ENCODE measurements at regions not wholly inside any gene's neighbourhood (a gene's known extent, or its start where the extent isn't known, plus 50 kb on each side); places are given as distances from the start of the nearest gene placed in this dataset.

DNA sequence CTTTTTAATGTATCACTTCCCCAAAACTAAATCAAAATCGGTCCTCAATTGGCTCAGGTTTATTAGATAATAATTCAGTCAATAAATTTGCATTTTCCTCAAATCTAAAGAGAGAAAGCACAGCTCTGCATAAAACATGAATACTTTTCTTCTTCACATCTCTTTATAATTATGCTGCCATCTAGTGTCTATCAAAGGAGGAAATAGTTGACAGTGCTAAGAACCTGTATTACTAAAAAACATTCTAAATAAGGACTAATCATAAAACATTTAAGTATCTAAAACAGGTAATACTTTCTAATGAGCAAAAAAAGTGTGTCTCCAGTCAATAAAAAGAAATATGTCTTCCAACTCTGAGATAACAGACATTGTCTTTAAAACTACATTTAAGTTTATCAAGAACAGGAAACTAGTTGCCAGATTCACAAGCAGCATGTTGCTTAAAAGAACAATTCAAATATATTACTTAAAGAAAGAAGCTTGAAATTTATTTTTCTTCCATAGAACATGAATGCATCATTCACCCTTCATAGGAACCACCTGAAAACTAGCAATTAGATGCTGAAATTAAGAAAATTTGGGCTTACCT, 56.5 kb upstream of the DST start:
- Histone ChIP-seq H3K4me1 (ENCODE audit: insufficient read depth, low read length, poor library complexity, severe bottlenecking) (no peaks in the 10 kb centered on the region), H3K4me3 (ENCODE audit: low read depth, low read length, poor library complexity, severe bottlenecking) (no peak overlapping the region), H3K9me2 (ENCODE audit: insufficient read depth, low read length) (no peaks in the 10 kb centered on the region), H4K20me1 (ENCODE audit: insufficient read depth, low read length) (no peaks in the 10 kb centered on the region), H3K79me2 (ENCODE audit: insufficient read depth, low read depth, low read length) (no peaks in the 10 kb centered on the region), H3K9me3 (ENCODE audit: low read length) (no peaks in the 10 kb centered on the region), H3K27ac (ENCODE audit: low read depth, low read length, poor library complexity, severe bottlenecking) (no peak overlapping the region), H3K36me3 (ENCODE audit: insufficient read depth, low read length) (no peaks in the 10 kb centered on the region), H2AFZ (ENCODE audit: low read length) (no peak overlapping the region), H3K4me2 (ENCODE audit: low read length) (no peak overlapping the region)
- DNase-seq (ENCODE audit: low spot score), result peak; percentile 6
- ChIA-PET POLR2A (interaction anchor here (0.7 kb wide), 1 partner anchor 331 kb away, joined by 3 read pairs; no protein-coding TSS in a partner anchor), CTCF (ENCODE audit: unreplicated experiment) (no interaction called here)
- no TSS peak for BruUV-seq (replicated peaks)
- intact Hi-C loops (cut with micrococcal nuclease; ENCODE audit: unreplicated experiment), result no loop called here
- no peak for TF ChIP-seq EZH2phosphoT487 (IDR thresholded peaks at IDR 0.05; ENCODE audit: borderline replicate concordance, low read depth, low read length)
- TF ChIP-seq, protein P1, sequence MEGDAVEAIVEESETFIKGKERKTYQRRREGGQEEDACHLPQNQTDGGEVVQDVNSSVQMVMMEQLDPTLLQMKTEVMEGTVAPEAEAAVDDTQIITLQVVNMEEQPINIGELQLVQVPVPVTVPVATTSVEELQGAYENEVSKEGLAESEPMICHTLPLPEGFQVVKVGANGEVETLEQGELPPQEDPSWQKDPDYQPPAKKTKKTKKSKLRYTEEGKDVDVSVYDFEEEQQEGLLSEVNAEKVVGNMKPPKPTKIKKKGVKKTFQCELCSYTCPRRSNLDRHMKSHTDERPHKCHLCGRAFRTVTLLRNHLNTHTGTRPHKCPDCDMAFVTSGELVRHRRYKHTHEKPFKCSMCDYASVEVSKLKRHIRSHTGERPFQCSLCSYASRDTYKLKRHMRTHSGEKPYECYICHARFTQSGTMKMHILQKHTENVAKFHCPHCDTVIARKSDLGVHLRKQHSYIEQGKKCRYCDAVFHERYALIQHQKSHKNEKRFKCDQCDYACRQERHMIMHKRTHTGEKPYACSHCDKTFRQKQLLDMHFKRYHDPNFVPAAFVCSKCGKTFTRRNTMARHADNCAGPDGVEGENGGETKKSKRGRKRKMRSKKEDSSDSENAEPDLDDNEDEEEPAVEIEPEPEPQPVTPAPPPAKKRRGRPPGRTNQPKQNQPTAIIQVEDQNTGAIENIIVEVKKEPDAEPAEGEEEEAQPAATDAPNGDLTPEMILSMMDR (conservative IDR thresholded peaks at IDR 0.05; ENCODE audit: low read length), result peak; percentile 84

DNA sequence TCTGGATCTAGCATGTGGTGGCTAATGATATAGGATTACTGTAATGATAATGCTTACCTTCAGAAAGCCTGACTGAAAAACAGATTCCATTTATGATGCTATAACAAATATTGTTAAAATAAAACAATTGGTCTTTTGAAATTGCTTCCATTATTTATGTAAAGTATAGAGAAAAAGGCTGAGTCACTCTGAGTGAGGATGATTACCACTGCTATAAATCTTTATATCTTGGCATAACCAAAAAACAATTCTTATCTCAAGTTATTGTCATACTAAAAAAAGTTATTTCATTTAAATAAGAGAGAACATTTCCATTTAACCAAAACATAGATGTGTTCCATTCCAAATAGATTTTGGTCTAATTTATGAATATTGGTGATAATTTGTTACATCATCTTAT, 53.0 kb upstream of the DST start:
- BruUV-seq (replicated peaks), result no TSS peak
- CTCF ChIA-PET (ENCODE audit: unreplicated experiment), result no interaction called here
- no peaks in the 10 kb centered on the region for H3K36me3 ChIP-seq (ENCODE audit: insufficient read depth, low read length)

DNA sequence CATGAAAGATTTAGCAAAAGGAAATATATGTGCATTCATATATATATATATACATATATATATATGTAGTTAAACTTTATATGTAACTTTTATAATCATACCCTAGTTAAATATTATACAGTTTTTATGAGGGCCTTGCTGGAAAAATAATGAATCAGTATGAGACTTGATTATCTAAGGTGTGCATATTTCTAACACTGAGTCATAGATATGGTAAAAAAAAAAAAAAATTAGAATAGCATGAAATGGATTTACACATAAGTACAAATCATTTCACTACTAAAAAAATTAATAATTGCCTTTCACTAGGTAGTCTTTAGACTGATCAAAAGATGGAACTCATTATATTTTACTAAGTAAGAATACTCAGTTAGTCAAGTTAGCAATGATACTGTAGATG, 51.3 kb upstream of the DST start:
- intact Hi-C loops (cut with micrococcal nuclease; ENCODE audit: unreplicated experiment), result no loop called here
- DNase-seq (ENCODE audit: low spot score), result no peak
- Histone ChIP-seq H4K20me1 (ENCODE audit: insufficient read depth, low read length) (no peaks in the 10 kb centered on the region), H3K4me2 (ENCODE audit: low read length) (no peak overlapping the region), H3K79me2 (ENCODE audit: insufficient read depth, low read depth, low read length) (no peaks in the 10 kb centered on the region), H3K27ac (ENCODE audit: low read depth, low read length, poor library complexity, severe bottlenecking) (no peak overlapping the region), H3K4me3 (ENCODE audit: low read depth, low read length, poor library complexity, severe bottlenecking) (no peak overlapping the region), H3K4me1 (ENCODE audit: insufficient read depth, low read length, poor library complexity, severe bottlenecking) (no peaks in the 10 kb centered on the region), H3K36me3 (ENCODE audit: insufficient read depth, low read length) (no peaks in the 10 kb centered on the region), H2AFZ (ENCODE audit: low read length) (no peak overlapping the region), H3K9me3 (ENCODE audit: low read length) (no peaks in the 10 kb centered on the region), H3K9me2 (ENCODE audit: insufficient read depth, low read length) (no peaks in the 10 kb centered on the region)
- POLR2A ChIA-PET, result no interaction called here
- CTCF ChIA-PET (ENCODE audit: unreplicated experiment), result no interaction called here
- TF ChIP-seq, protein P1 (conservative IDR thresholded peaks at IDR 0.05; ENCODE audit: low read length), result no peak
- TF ChIP-seq EZH2phosphoT487 (IDR thresholded peaks at IDR 0.05; ENCODE audit: borderline replicate concordance, low read depth, low read length), result no peak
- BruUV-seq (replicated peaks), result no TSS peak

More for the DNA sequence above, 53.0 kb upstream of the DST start:
- no peak overlapping the region for H3K27ac ChIP-seq (ENCODE audit: low read depth, low read length, poor library complexity, severe bottlenecking)
- intact Hi-C loops (cut with micrococcal nuclease; ENCODE audit: unreplicated experiment), result no loop called here
- H2AFZ ChIP-seq (ENCODE audit: low read length), result no peak overlapping the region
- no peak for DNase-seq (ENCODE audit: low spot score)
- POLR2A ChIA-PET, result no interaction called here
- TF ChIP-seq, protein P1 (conservative IDR thresholded peaks at IDR 0.05; ENCODE audit: low read length), result no peak
- no peak for TF ChIP-seq EZH2phosphoT487 (IDR thresholded peaks at IDR 0.05; ENCODE audit: borderline replicate concordance, low read depth, low read length)
- H3K4me1 ChIP-seq (ENCODE audit: insufficient read depth, low read length, poor library complexity, severe bottlenecking), result no peaks in the 10 kb centered on the region
- H3K9me2 ChIP-seq (ENCODE audit: insufficient read depth, low read length), result no peaks in the 10 kb centered on the region
- no peak overlapping the region for H3K4me3 ChIP-seq (ENCODE audit: low read depth, low read length, poor library complexity, severe bottlenecking)
- H3K79me2 ChIP-seq (ENCODE audit: insufficient read depth, low read depth, low read length), result no peaks in the 10 kb centered on the region
- H3K4me2 ChIP-seq (ENCODE audit: low read length), result no peak overlapping the region
- H4K20me1 ChIP-seq (ENCODE audit: insufficient read depth, low read length), result no peaks in the 10 kb centered on the region
- no peaks in the 10 kb centered on the region for H3K9me3 ChIP-seq (ENCODE audit: low read length)

All from OCI-LY7 (cell line).